ENCODE measurements at regions not wholly inside any gene's neighbourhood (a gene's known extent, or its start where the extent isn't known, plus 50 kb on each side); places are given as distances from the start of the nearest gene placed in this dataset.

DNA sequence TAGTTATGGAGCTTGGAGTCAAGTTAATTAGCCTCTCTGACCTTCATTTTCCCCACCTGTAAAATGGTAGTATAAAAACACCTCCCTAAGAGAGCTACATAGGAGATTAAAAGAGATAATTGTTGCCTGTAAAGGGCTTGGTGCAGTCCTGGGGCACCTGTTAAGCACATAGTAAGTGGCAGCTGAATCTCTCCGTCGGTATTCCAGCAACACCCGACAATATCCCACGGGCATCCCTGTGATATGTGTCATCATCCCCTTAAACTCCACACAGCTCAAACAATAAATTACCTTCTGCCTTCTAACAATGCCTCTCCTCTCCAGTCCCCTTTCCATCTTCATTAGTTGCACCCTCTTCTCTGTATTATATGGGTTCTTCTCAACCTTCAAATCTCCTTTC, 121.5 kb downstream of the C11orf91 start:
- dilution Hi-C loops (cut with MboI; ENCODE audit: extremely low pct_ligation_motif_present, low sequenced_read_pairs) (no loop called here), intact Hi-C loops (cut with micrococcal nuclease) (no loop called here)
- no peak for DNase-seq (ENCODE audit: low read depth, low spot score)
- Histone ChIP-seq H2AFZ (ENCODE audit: low read depth, low read length) (no peak overlapping the region), H3K9me1 (replicated peaks; ENCODE audit: control insufficient read depth, extremely low read depth, insufficient read depth, low read length) (no peaks in the 10 kb centered on the region), H3K27me3 (ENCODE audit: control insufficient read depth in 2 of 2, insufficient read depth in 2 of 2, low read length in 2 of 2) (no peaks in the 10 kb centered on the region), H3K9ac (replicated peaks; ENCODE audit: extremely low read depth, insufficient read depth, low read length) (no peak overlapping the region), H3K27ac (ENCODE audit: insufficient read depth, low read depth, low read length) (no peak overlapping the region), H3K4me1 (ENCODE audit: control insufficient read depth, extremely low read depth, insufficient read depth, low read length) (no peaks in the 10 kb centered on the region), H4K20me1 (replicated peaks; ENCODE audit: control insufficient read depth, extremely low read depth, insufficient read depth, low read length) (no peaks in the 10 kb centered on the region), H3K79me2 (ENCODE audit: control insufficient read depth, insufficient read depth, low read length) (no peaks in the 10 kb centered on the region), H3K36me3 (ENCODE audit: control insufficient read depth in 2 of 2, extremely low read depth in 1 of 2, insufficient read depth in 2 of 2, low read length in 2 of 2) (no peaks in the 10 kb centered on the region), H3K4me3 (replicated peaks in 1 of 3; ENCODE audit: insufficient read depth in 1 of 3, low read depth in 1 of 3, low read length in 3 of 3) (no peak overlapping the region), H3K9me3 (replicated peaks; ENCODE audit: control insufficient read depth, insufficient read depth, low read length) (no peaks in the 10 kb centered on the region), H3K4me2 (ENCODE audit: insufficient read depth, low read length) (no peak overlapping the region)
- no peak for FAIRE-seq
- no peak for TF ChIP-seq FOS (IDR thresholded peaks at IDR 0.05; ENCODE audit: borderline replicate concordance, insufficient read depth, low read length)
- no peak for TF ChIP-seq MYC (IDR thresholded peaks at IDR 0.05; ENCODE audit: low read depth, low read length)
- TF ChIP-seq, protein P1, sequence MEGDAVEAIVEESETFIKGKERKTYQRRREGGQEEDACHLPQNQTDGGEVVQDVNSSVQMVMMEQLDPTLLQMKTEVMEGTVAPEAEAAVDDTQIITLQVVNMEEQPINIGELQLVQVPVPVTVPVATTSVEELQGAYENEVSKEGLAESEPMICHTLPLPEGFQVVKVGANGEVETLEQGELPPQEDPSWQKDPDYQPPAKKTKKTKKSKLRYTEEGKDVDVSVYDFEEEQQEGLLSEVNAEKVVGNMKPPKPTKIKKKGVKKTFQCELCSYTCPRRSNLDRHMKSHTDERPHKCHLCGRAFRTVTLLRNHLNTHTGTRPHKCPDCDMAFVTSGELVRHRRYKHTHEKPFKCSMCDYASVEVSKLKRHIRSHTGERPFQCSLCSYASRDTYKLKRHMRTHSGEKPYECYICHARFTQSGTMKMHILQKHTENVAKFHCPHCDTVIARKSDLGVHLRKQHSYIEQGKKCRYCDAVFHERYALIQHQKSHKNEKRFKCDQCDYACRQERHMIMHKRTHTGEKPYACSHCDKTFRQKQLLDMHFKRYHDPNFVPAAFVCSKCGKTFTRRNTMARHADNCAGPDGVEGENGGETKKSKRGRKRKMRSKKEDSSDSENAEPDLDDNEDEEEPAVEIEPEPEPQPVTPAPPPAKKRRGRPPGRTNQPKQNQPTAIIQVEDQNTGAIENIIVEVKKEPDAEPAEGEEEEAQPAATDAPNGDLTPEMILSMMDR (IDR thresholded peaks at IDR 0.05; ENCODE audit: extremely low read depth in 1 of 2, insufficient read depth in 1 of 2, low read depth in 1 of 2, low read length in 2 of 2) = no peak
- TF ChIP-seq EZH2 (IDR thresholded peaks at IDR 0.05; ENCODE audit: borderline replicate concordance, low read depth, low read length, severe bottlenecking) = no peak
- TF ChIP-seq, protein P2, sequence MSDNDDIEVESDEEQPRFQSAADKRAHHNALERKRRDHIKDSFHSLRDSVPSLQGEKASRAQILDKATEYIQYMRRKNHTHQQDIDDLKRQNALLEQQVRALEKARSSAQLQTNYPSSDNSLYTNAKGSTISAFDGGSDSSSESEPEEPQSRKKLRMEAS (IDR thresholded peaks at IDR 0.05; ENCODE audit: insufficient read depth, insufficient read length) = no peak
- ChIA-PET POLR2A (no interaction called here), CTCF (interaction anchor here (0.8 to 1.3 kb wide), 2 partner anchors 9 to 35 kb away, joined by 3 to 4 read pairs; no protein-coding TSS in a partner anchor)
- no TSS peak for BruUV-seq (replicated peaks)

DNA sequence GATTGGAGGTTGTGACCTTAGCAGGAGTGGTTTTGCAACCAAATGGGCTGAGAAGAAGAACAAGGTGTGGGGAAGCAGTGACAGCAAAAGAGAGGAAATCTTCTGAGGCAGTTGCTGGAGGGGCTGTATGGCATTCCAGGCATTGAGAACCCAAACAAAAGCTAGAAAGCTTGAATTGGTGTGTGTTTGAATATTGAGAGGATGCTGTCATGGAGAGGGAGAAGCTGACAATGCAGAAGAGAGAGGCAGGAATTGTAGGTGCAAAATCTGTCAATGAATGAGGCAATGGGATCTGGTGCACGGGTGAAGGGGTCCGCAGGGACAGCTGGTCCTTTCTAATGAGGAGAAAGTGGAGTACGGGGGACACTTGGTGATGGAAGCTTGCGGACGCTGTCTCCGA, 123.4 kb downstream of the C11orf91 start:
- no TSS peak for BruUV-seq (replicated peaks)
- no peak overlapping the region for H2AFZ ChIP-seq (ENCODE audit: low read depth, low read length)
- FAIRE-seq = no peak

More for the DNA sequence above, 123.4 kb downstream of the C11orf91 start:
- CTCF ChIA-PET = interaction anchor here (0.6 kb wide), 1 partner anchor 85 kb away, joined by 6 read pairs; no protein-coding TSS in a partner anchor
- Histone ChIP-seq H3K79me2 (ENCODE audit: control insufficient read depth, insufficient read depth, low read length) (no peaks in the 10 kb centered on the region), H3K9ac (replicated peaks; ENCODE audit: extremely low read depth, insufficient read depth, low read length) (no peak overlapping the region), H4K20me1 (replicated peaks; ENCODE audit: control insufficient read depth, extremely low read depth, insufficient read depth, low read length) (no peaks in the 10 kb centered on the region), H3K9me3 (replicated peaks; ENCODE audit: control insufficient read depth, insufficient read depth, low read length) (no peaks in the 10 kb centered on the region), H3K4me1 (ENCODE audit: control insufficient read depth, extremely low read depth, insufficient read depth, low read length) (no peaks in the 10 kb centered on the region), H3K27me3 (ENCODE audit: control insufficient read depth in 2 of 2, insufficient read depth in 2 of 2, low read length in 2 of 2) (no peaks in the 10 kb centered on the region), H3K4me2 (ENCODE audit: insufficient read depth, low read length) (no peak overlapping the region), H3K9me1 (replicated peaks; ENCODE audit: control insufficient read depth, extremely low read depth, insufficient read depth, low read length) (no peaks in the 10 kb centered on the region), H3K4me3 (replicated peaks in 1 of 3; ENCODE audit: insufficient read depth in 1 of 3, low read depth in 1 of 3, low read length in 3 of 3) (no peak overlapping the region), H3K36me3 (ENCODE audit: control insufficient read depth in 2 of 2, extremely low read depth in 1 of 2, insufficient read depth in 2 of 2, low read length in 2 of 2) (no peaks in the 10 kb centered on the region), H3K27ac (ENCODE audit: insufficient read depth, low read depth, low read length) (no peak overlapping the region)
- intact Hi-C loops (cut with micrococcal nuclease) = no loop called here
- POLR2A ChIA-PET = no interaction called here
- DNase-seq (ENCODE audit: low read depth, low spot score) = no peak
- dilution Hi-C loops (cut with MboI; ENCODE audit: extremely low pct_ligation_motif_present, low sequenced_read_pairs) = no loop called here
- TF ChIP-seq GATA2 (IDR thresholded peaks at IDR 0.05; ENCODE audit: insufficient read depth, insufficient read length, low read depth, low read length) = no peak
- no peak for TF ChIP-seq EZH2 (IDR thresholded peaks at IDR 0.05; ENCODE audit: borderline replicate concordance, low read depth, low read length, severe bottlenecking)
- TF ChIP-seq, protein P2 (IDR thresholded peaks at IDR 0.05; ENCODE audit: insufficient read depth, insufficient read length) = no peak
